ENCODE measurements at regions not wholly inside any gene's neighbourhood (a gene's known extent, or its start where the extent isn't known, plus 50 kb on each side); places are given as distances from the start of the nearest gene placed in this dataset.

GRCh38 chr3:3927198-3927597 is 128.0 kb downstream of the LRRN1 start:
- TF ChIP-seq CTCF (IDR thresholded peaks at IDR 0.05; ENCODE audit: insufficient read depth, low read depth, low read length) (no peak), EZH2 (IDR thresholded peaks at IDR 0.05; ENCODE audit: insufficient read depth, low read length) (no peak)

All from astrocyte (in vitro differentiated cells and primary cell).